H1 (cell line): ENCODE measurements at regions not wholly inside any gene's neighbourhood (a gene's known extent, or its start where the extent isn't known, plus 50 kb on each side); places are given as distances from the start of the nearest gene placed in this dataset.

Experiments
- CTCF ChIA-PET: fragments of 300-600 bp; sonication (Branson Sonifier 250); formaldehyde crosslinking; loops from one replicate; lab custom pipeline; 2021; ENCODE audit not compliant: partially characterized antibody; lab: Charles Lee
- POLR2A ChIA-PET: fragments of 300-600 bp; sonication (Branson Sonifier 250); formaldehyde crosslinking; loops from one replicate; lab custom pipeline; 2021; ENCODE audit warnings: inconsistent platforms; ENCODE audit not compliant: partially characterized antibody; lab: Charles Lee
- DNase-seq, 2 experiments: peaks; one replicate each; pipeline versions ENCODE4 v3.0.0 to v3.0.0-alpha.2; 2010 to 2022; ENCODE audit warnings: low spot score in 2 of 2, low read depth in 1 of 2, mixed read lengths in 1 of 2
- FAIRE-seq: peaks from 2 replicates; lab custom pipeline; 2011; peaks lifted over from hg19 to GRCh38; lab: Jason Lieb, UNC
- H2AFZ ChIP-seq: 2 replicates; pipeline ENCODE4 v1.8.1; 2012; ENCODE audit warnings: low read length, inconsistent platforms
- H2AK5ac ChIP-seq: 2 replicates; pipeline ENCODE4 v1.6.1; 2013; ENCODE audit warnings: low read depth, low read length
- H2BK120ac ChIP-seq: replicated peaks from 2 replicates; pipeline ENCODE3; 2013; ENCODE audit warnings: low read depth, low read length, inconsistent platforms
- H2BK12ac ChIP-seq: 2 replicates; pipeline ENCODE4 v1.6.1; 2013; ENCODE audit warnings: low read depth, low read length
- H2BK15ac ChIP-seq: 2 replicates; pipeline ENCODE4 v1.6.1; 2013; ENCODE audit warnings: low read length
- H2BK20ac ChIP-seq: 2 replicates; pipeline ENCODE4 v1.6.1; 2013; ENCODE audit warnings: low read length
- H2BK5ac ChIP-seq: 2 replicates; pipeline ENCODE4 v1.6.1; 2013; ENCODE audit warnings: low read depth, low read length
- H3K14ac ChIP-seq: 2 replicates; pipeline ENCODE4 v1.6.1; 2013; ENCODE audit warnings: inconsistent platforms; ENCODE audit not compliant: insufficient read length
- H3K18ac ChIP-seq: 2 replicates; pipeline ENCODE4 v1.6.1; 2013; ENCODE audit warnings: low read length; ENCODE audit errors: extremely low read depth
- H3K23ac ChIP-seq: 2 replicates; pipeline ENCODE4 v1.6.1; 2013; ENCODE audit warnings: inconsistent platforms; ENCODE audit not compliant: insufficient read length
- H3K23me2 ChIP-seq: 2 replicates; pipeline ENCODE4 v1.6.1; 2013; ENCODE audit warnings: low read depth, low read length
- H3K27ac ChIP-seq: 2 replicates; pipeline ENCODE4 v1.6.1; 2011; ENCODE audit warnings: low read depth, low read length, inconsistent platforms
- H3K27me3 ChIP-seq, 4 experiments: replicated peaks in 1 of 4; 1 replicate in 1 of 4; 2 replicates in 3 of 4; pipeline versions ENCODE4 v1.6.1 to v1.8.1; 2011 to 2013; ENCODE audit warnings: low read length in 3 of 4, mild to moderate bottlenecking in 3 of 4, inconsistent platforms in 2 of 4, mixed read lengths in 2 of 4, moderate library complexity in 1 of 4; ENCODE audit not compliant: control insufficient read depth in 3 of 4, insufficient read depth in 3 of 4; ENCODE audit errors: extremely low read depth in 1 of 4
- H3K36me3 ChIP-seq, 4 experiments: 2 replicates each; pipeline versions ENCODE4 v1.6.1 to v1.8.1; 2011 to 2013; ENCODE audit warnings: mild to moderate bottlenecking in 4 of 4, low read length in 3 of 4, moderate library complexity in 2 of 4, control low read depth in 1 of 4, inconsistent platforms in 1 of 4; ENCODE audit not compliant: insufficient read depth in 4 of 4, control insufficient read depth in 2 of 4
- H3K4ac ChIP-seq: replicated peaks from 2 replicates; pipeline ENCODE3; 2013; ENCODE audit warnings: low read length, low read depth, mixed read lengths, inconsistent platforms; ENCODE audit not compliant: insufficient read length
- H3K4me1 ChIP-seq, 4 experiments: replicated peaks in 1 of 4; 1 replicate in 1 of 4; 2 replicates in 3 of 4; pipeline versions ENCODE4 v1.6.1 to v1.8.1; 2011 to 2013; ENCODE audit warnings: low read length in 3 of 4, inconsistent platforms in 2 of 4, mixed read lengths in 1 of 4; ENCODE audit not compliant: insufficient read depth in 4 of 4, control insufficient read depth in 3 of 4
- H3K4me2 ChIP-seq, 2 experiments: 2 replicates each; pipeline versions ENCODE4 v1.6.1 to v1.8.1; 2011 to 2013; ENCODE audit warnings: low read depth in 2 of 2, low read length in 2 of 2, control low read depth in 1 of 2, inconsistent platforms in 1 of 2, mild to moderate bottlenecking in 1 of 2; ENCODE audit not compliant: insufficient read depth in 1 of 2
- H3K4me3 ChIP-seq, 4 experiments: fragments of 200-600, 300-600 bp in 1 of 4; sonication (generic), shearing (Covaris generic), sonication (Bioruptor Twin) in 1 of 4; 2 replicates each; pipeline versions ENCODE4 v1.5.1 to v1.8.1; 2011 to 2016; ENCODE audit warnings: low read length in 4 of 4, low read depth in 3 of 4, control low read depth in 2 of 4, inconsistent platforms in 2 of 4, mild to moderate bottlenecking in 2 of 4, mixed read lengths in 1 of 4, moderate library complexity in 1 of 4; ENCODE audit not compliant: insufficient read depth in 2 of 4; ENCODE audit errors: extremely low read depth in 1 of 4
- H3K56ac ChIP-seq: replicated peaks from 2 replicates; pipeline ENCODE3; 2013; ENCODE audit warnings: low read depth, mild to moderate bottlenecking, mixed read lengths, low read length, inconsistent platforms; ENCODE audit not compliant: insufficient read length
- H3K79me1 ChIP-seq: 2 replicates; pipeline ENCODE4 v1.6.1; 2013; ENCODE audit warnings: low read depth, low read length, control low read depth
- H3K79me2 ChIP-seq, 2 experiments: 2 replicates each; pipeline versions ENCODE4 v1.6.1 to v1.8.1; 2012 to 2013; ENCODE audit warnings: low read length in 2 of 2, mild to moderate bottlenecking in 2 of 2, inconsistent platforms in 1 of 2; ENCODE audit not compliant: insufficient read depth in 2 of 2, control insufficient read depth in 1 of 2
- H3K9ac ChIP-seq, 4 experiments: replicated peaks in 1 of 4; 1 replicate in 1 of 4; 2 replicates in 3 of 4; pipeline versions ENCODE4 v1.6.1 to v1.8.1; 2011 to 2013; ENCODE audit warnings: low read depth in 3 of 4, low read length in 3 of 4, control low read depth in 2 of 4, mild to moderate bottlenecking in 2 of 4, moderate library complexity in 2 of 4, inconsistent platforms in 1 of 4; ENCODE audit errors: extremely low read depth in 1 of 4
- H3K9me3 ChIP-seq, 2 experiments: 2 replicates each; pipeline versions ENCODE4 v1.6.1 to v1.8.1; 2012 to 2013; ENCODE audit warnings: mild to moderate bottlenecking in 2 of 2, moderate library complexity in 2 of 2, control low read depth in 1 of 2, inconsistent platforms in 1 of 2, low read depth in 1 of 2, low read length in 1 of 2, mixed read lengths in 1 of 2; ENCODE audit not compliant: insufficient read depth in 2 of 2
- H4K20me1 ChIP-seq, 2 experiments: replicated peaks in 1 of 2; 2 replicates each; pipeline versions ENCODE3 to v1.8.1; 2011 to 2013; ENCODE audit warnings: inconsistent platforms in 2 of 2, low read length in 2 of 2, mild to moderate bottlenecking in 1 of 2; ENCODE audit not compliant: insufficient read depth in 2 of 2, control insufficient read depth in 1 of 2
- H4K5ac ChIP-seq: 2 replicates; pipeline ENCODE4 v1.6.1; 2013; ENCODE audit warnings: low read length, low read depth, mixed read lengths, inconsistent platforms; ENCODE audit not compliant: insufficient read length
- H4K8ac ChIP-seq: 2 replicates; pipeline ENCODE4 v1.8.0; 2013; ENCODE audit warnings: mild to moderate bottlenecking, moderate library complexity, low read length, inconsistent platforms; ENCODE audit not compliant: insufficient read depth; ENCODE audit errors: extremely low read depth
- H4K91ac ChIP-seq: replicated peaks from 2 replicates; pipeline ENCODE3; 2013; ENCODE audit warnings: low read length, mixed read lengths, inconsistent platforms; ENCODE audit not compliant: insufficient read length
- ATF2 ChIP-seq: IDR thresholded peaks from 2 replicates; pipeline ENCODE4 v1.6.1; 2012; ENCODE audit warnings: low read length, inconsistent platforms
- HDAC2 ChIP-seq, 2 experiments: fragments of 300-600 bp in 1 of 2; sonication (generic) in 1 of 2; IDR thresholded peaks; 2 replicates each; pipeline ENCODE4 v1.6.1; 2011 to 2012; ENCODE audit warnings: low read depth in 2 of 2, low read length in 2 of 2, mild to moderate bottlenecking in 2 of 2, moderate library complexity in 2 of 2, borderline replicate concordance in 1 of 2, inconsistent platforms in 1 of 2
- KDM5A ChIP-seq: fragments of 200-600 bp; IDR thresholded peaks from 2 replicates; pipeline ENCODE4 v1.7.1; 2012; ENCODE audit warnings: mild to moderate bottlenecking, low read length, inconsistent platforms, mixed read lengths
- SP4 ChIP-seq: IDR thresholded peaks from 2 replicates; pipeline ENCODE4 v1.6.1; 2012; ENCODE audit warnings: low read length, inconsistent platforms
- WGBS, 2 experiments: shearing (Covaris generic) in 1 of 2; methylation state at CpG; one replicate each; pipeline versions ENCODE4 v1.1.6 to v1.1.7; 2013 to 2015; ENCODE audit warnings: low lambda C conversion rate in 2 of 2, mixed read lengths in 2 of 2, inconsistent platforms in 1 of 2, low coverage in 1 of 2, missing lambda C conversion rate in 1 of 2; ENCODE audit not compliant: insufficient replicate concordance in 2 of 2, insufficient coverage in 1 of 2, insufficient read length in 1 of 2; ENCODE audit errors: extremely low coverage in 1 of 2, missing lambda C conversion rate in 1 of 2; 5-methylcytosine and 5-hydroxymethylcytosine counted together

- Histone ChIP-seq H2BK15ac (no peak overlapping the region), H3K36me3 (no peaks in the 10 kb centered on the region), H3K4ac (no peak overlapping the region), H2BK12ac (no peak overlapping the region), H3K4me1 (no peaks in the 10 kb centered on the region), H3K4me3 (no peak overlapping the region), H3K56ac (no peak overlapping the region), H4K20me1 (no peaks in the 10 kb centered on the region), H4K91ac (no peak overlapping the region), H3K18ac (no peak overlapping the region), H3K79me1 (no peaks in the 10 kb centered on the region), H2BK20ac (no peak overlapping the region), H2AK5ac (no peak overlapping the region), H2BK5ac (no peak overlapping the region), H2BK120ac (no peak overlapping the region), H3K27me3 (peaks cover 0 to 1% (median 0%) of the 10 kb centered on the region in 4 experiments; a peak in 1 of 7 replicates), H4K5ac (no peak overlapping the region), H3K14ac (no peak overlapping the region), H3K23me2 (no peaks in the 10 kb centered on the region; the same call in 1 of the 2 replicates), H3K9ac (no peak overlapping the region), H4K8ac (no peak overlapping the region), H2AFZ (no peak overlapping the region), H3K23ac (no peak overlapping the region), H3K9me3 (no peaks in the 10 kb centered on the region), H3K4me2 (no peak overlapping the region), H3K79me2 (no peaks in the 10 kb centered on the region), H3K27ac (no peak overlapping the region)
- TF ChIP-seq SP4 = no peak
- TF ChIP-seq KDM5A = no peak
- TF ChIP-seq HDAC2 (IDR thresholded peaks at IDR 0.05; ENCODE audit: borderline replicate concordance in 1 of 2, low read depth in 2 of 2, low read length in 2 of 2) = no peak
- TF ChIP-seq ATF2 = no peak
- DNase-seq = no peak
- 83% methylated on average over 7 of the region's 7 CpGs; no CpG with 5 or more reads in 1 of the 2 experiments for WGBS, 2 experiments
- ChIA-PET CTCF (interaction anchor here (0.6 to 1.2 kb wide), 3 partner anchors 211 to 445 kb away, joined by 3 to 5 read pairs (median 4); no protein-coding TSS in a partner anchor), POLR2A (no interaction called here)
- FAIRE-seq = no peak
Observed at GRCh38 chr15:97456521-97457202, 503.8 kb upstream of the ARRDC4 start.
